ENCODE measurements at regions not wholly inside any gene's neighbourhood (a gene's known extent, or its start where the extent isn't known, plus 50 kb on each side); places are given as distances from the start of the nearest gene placed in this dataset.

GRCh38 chr3:164040991-164041390 is 1037.3 kb downstream of the SI start:
- no peaks in the 10 kb centered on the region for H3K4me1 Mint-ChIP-seq (ENCODE audit: low read depth, unreplicated experiment)
- no peak for DNase-seq

GRCh38 chr3:164030194-164030593 is 1048.1 kb downstream of the SI start:
- no peak for TF ChIP-seq CTCF (IDR thresholded peaks at IDR 0.05; ENCODE audit: unreplicated experiment)
- Mint-ChIP-seq H3K4me3 (ENCODE audit: low read depth, unreplicated experiment) (no peak overlapping the region), H3K9me3 (ENCODE audit: low read depth, unreplicated experiment) (no peaks in the 10 kb centered on the region), H3K27ac (ENCODE audit: unreplicated experiment) (no peak overlapping the region), H3K4me1 (ENCODE audit: low read depth, unreplicated experiment) (no peaks in the 10 kb centered on the region), H3K36me3 (ENCODE audit: insufficient read depth, unreplicated experiment) (no peaks in the 10 kb centered on the region), H3K27me3 (ENCODE audit: unreplicated experiment) (no peaks in the 10 kb centered on the region)
- no TSS peak for BruUV-seq (replicated peaks)
- CTCF ChIA-PET: no interaction called here
- intact Hi-C loops (cut with micrococcal nuclease; ENCODE audit: unreplicated experiment): no loop called here
- no peak for DNase-seq

More at GRCh38 chr3:164040991-164041390, 1037.3 kb downstream of the SI start:
- Mint-ChIP-seq H3K9me3 (ENCODE audit: low read depth, unreplicated experiment) (peaks cover 3% of the 10 kb centered on the region), H3K27ac (ENCODE audit: unreplicated experiment) (no peak overlapping the region), H3K36me3 (ENCODE audit: insufficient read depth, unreplicated experiment) (no peaks in the 10 kb centered on the region), H3K4me3 (ENCODE audit: low read depth, unreplicated experiment) (no peak overlapping the region), H3K27me3 (ENCODE audit: unreplicated experiment) (no peaks in the 10 kb centered on the region)
- BruUV-seq (replicated peaks): no TSS peak
- TF ChIP-seq CTCF (IDR thresholded peaks at IDR 0.05; ENCODE audit: unreplicated experiment): no peak
- intact Hi-C loops (cut with micrococcal nuclease; ENCODE audit: unreplicated experiment): no loop called here
- CTCF ChIA-PET: no interaction called here

GRCh38 chr3:164024786-164025185 is 1053.5 kb downstream of the SI start:
- no peak overlapping the region for H3K27ac Mint-ChIP-seq (ENCODE audit: unreplicated experiment)
- no peak overlapping the region for H3K4me3 Mint-ChIP-seq (ENCODE audit: low read depth, unreplicated experiment)
- no peak for TF ChIP-seq CTCF (IDR thresholded peaks at IDR 0.05; ENCODE audit: unreplicated experiment)
- no peaks in the 10 kb centered on the region for H3K27me3 Mint-ChIP-seq (ENCODE audit: unreplicated experiment)
- intact Hi-C loops (cut with micrococcal nuclease; ENCODE audit: unreplicated experiment): no loop called here
- H3K4me1 Mint-ChIP-seq (ENCODE audit: low read depth, unreplicated experiment): no peaks in the 10 kb centered on the region
- peaks cover 2% of the 10 kb centered on the region for H3K9me3 Mint-ChIP-seq (ENCODE audit: low read depth, unreplicated experiment)
- CTCF ChIA-PET: no interaction called here
- H3K36me3 Mint-ChIP-seq (ENCODE audit: insufficient read depth, unreplicated experiment): no peaks in the 10 kb centered on the region
- BruUV-seq (replicated peaks): no TSS peak
- DNase-seq: no peak

GRCh38 chr3:164023480-164023879 is 1054.8 kb downstream of the SI start:
- no peak for TF ChIP-seq CTCF (IDR thresholded peaks at IDR 0.05; ENCODE audit: unreplicated experiment)
- BruUV-seq (replicated peaks): no TSS peak

More at GRCh38 chr3:164023480-164023879, 1054.8 kb downstream of the SI start:
- Mint-ChIP-seq H3K9me3 (ENCODE audit: low read depth, unreplicated experiment) (peaks cover 2% of the 10 kb centered on the region), H3K4me1 (ENCODE audit: low read depth, unreplicated experiment) (no peaks in the 10 kb centered on the region), H3K27me3 (ENCODE audit: unreplicated experiment) (no peaks in the 10 kb centered on the region), H3K36me3 (ENCODE audit: insufficient read depth, unreplicated experiment) (no peaks in the 10 kb centered on the region), H3K27ac (ENCODE audit: unreplicated experiment) (no peak overlapping the region), H3K4me3 (ENCODE audit: low read depth, unreplicated experiment) (no peak overlapping the region)
- CTCF ChIA-PET: no interaction called here
- DNase-seq: no peak
- intact Hi-C loops (cut with micrococcal nuclease; ENCODE audit: unreplicated experiment): no loop called here

Measured in Calu3 (cell line).